RCC 7860 (cell line): ENCODE measurements at regions not wholly inside any gene's neighbourhood (a gene's known extent, or its start where the extent isn't known, plus 50 kb on each side); places are given as distances from the start of the nearest gene placed in this dataset.

Experiments
- DNase-seq: peaks from one replicate; pipeline ENCODE4 v3.0.0-alpha.2; 2015; ENCODE audit warnings: low spot score
- FAIRE-seq: peaks from 2 replicates; lab custom pipeline; 2012; peaks lifted over from hg19 to GRCh38; lab: Jason Lieb, UNC

DNA sequence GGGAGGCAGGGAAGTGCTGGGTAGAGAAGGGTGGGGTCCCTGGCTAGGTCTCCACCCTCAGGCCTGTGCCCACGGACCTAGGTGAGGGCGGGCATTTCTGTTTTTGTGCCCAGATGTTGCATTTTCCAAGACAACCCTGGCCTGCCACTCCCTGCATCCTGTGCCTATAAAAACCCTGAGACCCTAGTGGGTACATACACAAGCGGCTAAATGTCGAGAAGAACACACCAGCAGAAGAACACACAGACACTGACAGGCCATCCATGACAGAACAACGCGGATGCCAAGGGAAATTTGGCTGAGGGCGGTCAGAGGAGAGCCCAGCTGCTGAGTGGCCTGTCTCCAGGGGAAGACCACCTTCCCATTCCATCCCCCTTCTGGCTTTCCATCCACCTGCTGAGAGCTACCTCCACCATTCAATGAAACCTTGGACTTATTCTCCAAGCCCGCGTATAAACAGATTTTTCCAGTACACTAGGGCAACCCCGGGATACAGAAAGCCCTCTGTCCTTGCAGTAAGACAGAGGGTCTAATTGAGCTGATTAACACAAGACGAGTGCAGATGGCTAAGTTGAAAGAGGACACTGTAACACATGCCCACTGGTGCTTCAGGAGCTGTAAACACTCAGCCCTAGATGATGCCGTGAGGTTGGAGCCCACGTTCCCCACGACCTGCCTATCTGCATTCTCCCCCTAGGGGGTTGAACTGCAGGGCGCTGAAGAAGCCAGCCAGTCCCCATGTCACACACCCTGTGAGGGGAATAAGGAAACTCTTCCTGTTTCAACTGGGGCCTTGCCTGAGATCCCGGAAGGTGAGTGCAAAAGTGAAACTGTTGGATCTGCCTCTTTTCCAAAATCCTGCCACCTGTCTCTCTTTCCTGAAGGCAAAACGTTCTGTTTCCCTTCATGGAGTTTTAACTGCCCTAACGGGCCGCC, 147.2 kb upstream of the COX10 start:
- no peak for FAIRE-seq
- no peak for DNase-seq

DNA sequence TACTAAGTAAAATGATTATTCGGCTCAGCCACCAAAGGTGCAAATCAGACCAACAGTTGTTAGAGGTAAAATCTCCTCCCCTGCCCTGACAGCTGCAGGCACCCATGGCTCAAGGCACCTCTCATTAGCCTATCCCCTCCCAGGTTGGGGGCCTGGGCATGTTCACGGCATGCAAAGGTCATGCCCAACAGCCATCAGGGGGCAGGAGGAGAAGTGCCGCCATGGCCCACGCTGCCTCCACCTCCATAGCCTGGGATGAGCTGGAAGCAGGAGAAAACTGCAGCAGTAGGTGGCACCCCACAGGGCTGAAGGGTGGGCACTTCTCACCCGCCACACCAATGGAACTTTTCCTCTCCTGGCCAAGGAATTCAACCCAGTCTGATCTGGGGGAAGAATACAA, 146.4 kb upstream of the COX10 start:
- DNase-seq, result no peak
- FAIRE-seq, result no peak

- FAIRE-seq (no peak), DNase-seq (no peak)
Measured at GRCh38 chr17:13925579-13925978, 143.7 kb upstream of the COX10 start.

DNA sequence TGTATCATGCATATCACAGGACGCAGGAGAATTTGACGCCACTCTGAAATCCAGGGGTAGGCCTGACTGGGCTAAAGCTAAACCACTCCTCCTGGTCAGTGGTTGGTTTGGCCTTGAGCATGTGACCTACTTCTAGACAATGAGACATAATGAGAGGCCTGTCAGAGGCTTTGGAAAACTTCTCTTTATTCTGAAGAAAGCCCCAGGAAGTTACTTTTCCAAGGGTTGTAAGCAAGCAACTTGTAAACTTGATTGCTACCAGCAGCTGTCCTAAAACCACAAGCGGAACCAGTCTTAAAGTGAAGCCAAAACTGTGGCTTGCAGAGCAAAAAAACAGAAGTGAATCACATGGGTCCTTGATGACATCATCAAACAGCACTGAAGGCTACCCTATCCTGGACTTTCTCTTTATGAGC, 138.2 kb upstream of the COX10 start:
- no peak for DNase-seq
- no peak for FAIRE-seq

- no peak for FAIRE-seq
Measured at GRCh38 chr17:13931800-13932460, 137.4 kb upstream of the COX10 start.

DNA sequence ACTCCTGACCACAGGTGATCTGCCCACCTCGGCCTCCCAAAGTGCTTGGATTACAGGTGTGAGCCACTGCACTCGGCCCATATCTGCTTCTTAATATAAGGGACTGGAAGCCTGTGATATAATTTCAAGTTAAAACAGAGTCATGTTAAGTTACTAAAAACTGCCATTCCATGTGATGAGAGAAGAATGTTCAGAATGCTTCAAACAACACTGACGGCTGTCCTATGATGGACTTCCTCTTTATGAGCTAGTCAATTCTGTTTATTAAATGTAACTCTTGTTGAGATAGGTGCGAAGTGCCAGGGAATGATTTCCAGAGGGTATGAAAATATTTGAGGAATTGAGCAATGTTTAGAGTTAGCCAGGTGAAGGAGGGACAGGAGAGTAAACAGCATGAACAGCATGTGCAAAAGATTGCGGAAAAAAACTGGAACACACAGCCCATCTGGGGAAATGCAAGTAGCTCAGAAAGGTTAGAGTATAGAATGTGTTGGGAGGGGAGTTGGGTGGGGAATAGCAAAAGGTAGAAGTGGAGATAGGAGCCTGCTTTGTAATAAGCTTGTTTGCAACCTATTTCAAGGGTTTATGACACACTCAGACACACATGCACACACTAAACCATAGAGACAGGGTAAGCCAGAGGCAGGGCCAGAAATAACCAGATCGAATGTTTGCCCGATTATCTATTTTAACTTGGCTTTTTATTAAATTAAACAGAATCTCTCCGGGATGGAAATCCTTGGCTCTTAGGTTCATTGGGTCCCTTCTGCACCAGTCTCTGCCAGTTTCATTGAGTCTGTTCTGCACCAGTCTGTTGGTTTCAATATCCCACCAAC, 135.6 kb upstream of the COX10 start:
- DNase-seq (no peak), FAIRE-seq (no peak)

More at GRCh38 chr17:13931800-13932460, 137.4 kb upstream of the COX10 start:
- no peak for DNase-seq

DNA sequence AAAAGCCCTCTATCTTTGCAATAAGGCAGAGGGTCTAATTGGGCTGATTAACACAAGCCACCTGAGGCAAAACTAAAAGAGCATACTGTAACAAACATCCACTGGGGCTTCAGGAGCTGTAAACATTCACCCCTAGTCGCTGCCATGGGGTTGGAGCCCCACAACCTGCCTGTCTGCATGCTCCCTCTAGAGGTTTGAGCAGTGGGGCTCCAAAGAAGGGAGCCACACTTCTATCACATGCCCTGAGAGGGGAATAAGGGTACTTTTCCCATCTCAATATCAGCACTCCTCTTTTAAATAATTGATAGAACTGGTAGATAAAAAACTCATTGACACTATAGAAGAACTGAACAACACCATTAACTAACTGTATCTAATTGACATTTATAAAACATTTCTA, 130.1 kb upstream of the COX10 start:
- no peak for DNase-seq
- FAIRE-seq, result no peak

GRCh38 chr17:13940858-13941665, 128.2 kb upstream of the COX10 start:
- DNase-seq, result peak; percentile 76
- no peak for FAIRE-seq

DNA sequence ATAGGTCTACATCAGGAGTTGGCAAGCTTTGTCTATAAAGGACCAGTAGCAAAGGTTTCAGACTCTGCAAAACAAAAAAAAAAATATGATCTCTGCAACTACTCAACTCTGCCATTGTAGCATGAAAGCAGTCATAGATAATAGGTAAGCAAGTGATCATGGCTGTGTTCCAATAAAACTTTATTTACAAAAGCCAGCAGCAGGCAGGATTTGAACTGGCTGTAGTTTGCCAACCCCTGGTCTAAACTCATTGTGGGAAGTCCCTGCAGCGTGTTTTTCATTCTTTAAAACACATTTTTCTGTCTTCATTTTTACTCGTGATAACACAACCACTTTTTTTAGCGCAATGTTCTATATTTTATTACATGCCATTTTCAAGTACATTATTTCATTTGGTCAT, 127.5 kb upstream of the COX10 start:
- no peak for FAIRE-seq
- DNase-seq, result no peak

- DNase-seq (no peak), FAIRE-seq (no peak)
Measured at GRCh38 chr17:13943909-13944308, 125.4 kb upstream of the COX10 start.

GRCh38 chr17:13947499-13947898, 121.8 kb upstream of the COX10 start:
- DNase-seq, result no peak
- FAIRE-seq, result no peak

GRCh38 chr17:13952009-13952750, 117.1 kb upstream of the COX10 start:
- FAIRE-seq (no peak), DNase-seq (no peak)

DNA sequence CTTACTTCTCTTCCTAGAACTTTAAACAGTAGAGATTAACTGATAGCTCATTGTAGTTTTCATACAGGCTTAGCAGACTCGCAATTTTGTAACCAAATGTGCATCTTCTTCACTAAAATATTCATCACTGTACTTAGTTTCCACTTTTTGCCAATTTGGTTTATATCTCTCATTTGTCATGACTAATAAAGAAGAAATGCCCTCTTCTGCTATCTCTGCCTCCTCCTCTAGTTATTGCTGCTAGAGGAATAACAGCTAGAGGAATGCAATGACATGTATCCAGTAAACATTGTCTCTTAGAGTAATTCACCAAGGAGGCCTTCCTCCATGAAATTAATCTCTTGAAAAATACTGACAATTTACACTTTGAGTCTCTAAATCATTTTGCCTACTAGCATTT, 115.5 kb upstream of the COX10 start:
- DNase-seq, result no peak
- no peak for FAIRE-seq

DNA sequence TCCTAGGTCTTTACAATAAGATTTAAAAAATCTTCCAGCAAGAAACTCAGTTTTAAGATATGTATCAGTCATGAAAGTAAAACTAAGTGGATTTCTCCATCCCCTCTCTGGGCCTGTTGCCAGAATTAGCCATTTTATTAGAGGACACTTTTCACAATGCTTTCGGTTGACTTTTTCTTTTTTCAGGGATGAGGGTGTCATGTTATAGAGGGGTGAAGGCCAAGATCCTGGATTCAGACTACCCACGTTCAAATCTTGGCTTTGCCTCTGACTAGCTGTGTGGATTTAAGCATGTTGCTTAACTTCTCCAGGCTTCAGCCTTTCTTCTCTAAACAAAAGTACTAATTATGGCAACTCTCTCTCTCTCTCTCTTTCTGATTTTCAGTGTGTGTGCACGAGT, 111.7 kb upstream of the COX10 start:
- no peak for DNase-seq
- no peak for FAIRE-seq

- FAIRE-seq (no peak), DNase-seq (no peak)
Measured at GRCh38 chr17:13958773-13959172, 110.5 kb upstream of the COX10 start.

- DNase-seq, result no peak
- no peak for FAIRE-seq
Measured at GRCh38 chr17:13961265-13961664, 108.0 kb upstream of the COX10 start.

DNA sequence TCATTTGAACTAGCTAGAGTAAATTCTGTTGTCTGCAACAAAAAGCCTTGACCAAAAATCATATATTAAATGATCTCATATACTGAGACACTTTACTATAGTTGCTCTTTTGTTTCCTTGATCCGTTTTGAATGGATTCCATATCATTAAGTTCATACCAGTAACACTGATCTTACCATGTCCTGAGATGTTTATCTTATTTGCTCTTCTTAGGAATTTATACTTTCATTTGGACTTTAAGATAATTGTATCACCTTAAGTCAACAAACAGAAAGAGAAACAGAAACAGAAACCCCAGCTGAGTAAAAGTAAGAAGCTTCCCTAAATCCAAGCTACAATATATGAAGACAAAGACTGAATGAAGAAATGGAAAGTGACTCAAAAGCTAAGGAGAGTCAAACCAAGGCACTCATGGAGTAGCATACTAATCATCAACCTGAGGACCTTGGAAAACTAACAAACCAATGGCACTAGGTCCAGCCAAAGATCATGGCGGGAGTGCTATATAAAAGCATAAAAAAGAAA, 106.5 kb upstream of the COX10 start:
- FAIRE-seq (no peak), DNase-seq (no peak)

GRCh38 chr17:13967416-13967815, 101.9 kb upstream of the COX10 start:
- FAIRE-seq (no peak), DNase-seq (no peak)

DNA sequence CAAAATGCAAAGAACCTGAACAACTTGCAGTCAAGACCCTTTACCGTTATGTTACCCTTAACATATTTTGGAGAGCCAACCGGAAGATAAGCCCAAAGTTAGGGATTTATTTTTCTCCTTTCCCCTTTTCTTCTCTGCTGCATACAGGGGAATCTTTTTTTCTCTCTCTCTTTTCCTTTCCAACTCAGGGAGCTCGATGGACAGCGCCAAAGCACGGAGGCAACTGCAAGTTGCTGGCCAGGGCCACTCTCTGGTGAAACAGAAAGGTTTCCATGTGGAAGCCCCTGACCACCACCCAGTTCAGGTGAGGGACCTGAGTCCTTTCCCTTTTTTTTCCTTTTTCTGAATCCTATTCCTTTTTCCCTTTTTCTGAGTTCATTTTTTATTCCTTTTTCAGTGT, 98.8 kb upstream of the COX10 start:
- no peak for FAIRE-seq
- no peak for DNase-seq
